ENCODE measurements at regions not wholly inside any gene's neighbourhood (a gene's known extent, or its start where the extent isn't known, plus 50 kb on each side); places are given as distances from the start of the nearest gene placed in this dataset.
"Not testable (repeated sequence)": the region's sequence is repeated elsewhere in the genome, so short reads cannot be mapped to it uniquely, and the experiment has no call there.

- no peak for DNase-seq (ENCODE audit: low read depth)
- no peak for TF ChIP-seq CTCF (IDR thresholded peaks at IDR 0.05; ENCODE audit: control insufficient read depth, extremely low read depth, insufficient read depth)
- no peak overlapping the region for H3K4me3 ChIP-seq (ENCODE audit: low read depth, low read length)
These were observed 283.9 kb upstream of the CNTN5 start for GRCh38 chr11:98736833-98737232.

- DNase-seq (ENCODE audit: low read depth): no peak
- TF ChIP-seq CTCF (IDR thresholded peaks at IDR 0.05; ENCODE audit: control insufficient read depth, extremely low read depth, insufficient read depth): no peak
- no peak overlapping the region for H3K4me3 ChIP-seq (ENCODE audit: low read depth, low read length)
These were observed 280.4 kb upstream of the CNTN5 start for GRCh38 chr11:98740321-98740720.

- not testable (repeated sequence) for DNase-seq (ENCODE audit: low read depth); H3K4me3 ChIP-seq (ENCODE audit: low read depth, low read length)
These were observed 257.3 kb upstream of the CNTN5 start for GRCh38 chr11:98763446-98763845.

- DNase-seq (ENCODE audit: low read depth): no peak
- no peak for TF ChIP-seq CTCF (IDR thresholded peaks at IDR 0.05; ENCODE audit: control insufficient read depth, extremely low read depth, insufficient read depth)
- H3K4me3 ChIP-seq (ENCODE audit: low read depth, low read length): no peak overlapping the region
These were observed 253.8 kb upstream of the CNTN5 start for GRCh38 chr11:98766903-98767302.

GRCh38 chr11:98770046-98770445 is 250.7 kb upstream of the CNTN5 start:
- not testable (repeated sequence) for H3K4me3 ChIP-seq (ENCODE audit: low read depth, low read length); DNase-seq (ENCODE audit: low read depth)

GRCh38 chr11:98771791-98772190 is 249.0 kb upstream of the CNTN5 start:
- DNase-seq (ENCODE audit: low read depth): no peak
- no peak for TF ChIP-seq CTCF (IDR thresholded peaks at IDR 0.05; ENCODE audit: control insufficient read depth, extremely low read depth, insufficient read depth)
- H3K4me3 ChIP-seq (ENCODE audit: low read depth, low read length): no peak overlapping the region

GRCh38 chr11:98772893-98773292 is 247.9 kb upstream of the CNTN5 start:
- no peak overlapping the region for H3K4me3 ChIP-seq (ENCODE audit: low read depth, low read length)
- DNase-seq (ENCODE audit: low read depth): no peak
- TF ChIP-seq CTCF (IDR thresholded peaks at IDR 0.05; ENCODE audit: control insufficient read depth, extremely low read depth, insufficient read depth): no peak

- no peak for DNase-seq (ENCODE audit: low read depth)
- no peak for TF ChIP-seq CTCF (IDR thresholded peaks at IDR 0.05; ENCODE audit: control insufficient read depth, extremely low read depth, insufficient read depth)
These were observed 227.5 kb upstream of the CNTN5 start for GRCh38 chr11:98793276-98793675.

More at GRCh38 chr11:98793276-98793675, 227.5 kb upstream of the CNTN5 start:
- no peak overlapping the region for H3K4me3 ChIP-seq (ENCODE audit: low read depth, low read length)
